Astrocyte (in vitro differentiated cells and primary cell): ENCODE measurements at regions not wholly inside any gene's neighbourhood (a gene's known extent, or its start where the extent isn't known, plus 50 kb on each side); places are given as distances from the start of the nearest gene placed in this dataset.

Experiments used
- DNase-seq: peaks from one replicate; pipeline ENCODE4 v3.0.0-alpha.2; 2010; ENCODE audit warnings: low read depth
- FAIRE-seq: peaks from 2 replicates; lab custom pipeline; 2011; peaks lifted over from hg19 to GRCh38; lab: Jason Lieb, UNC
- H2AFZ ChIP-seq: 2 replicates; pipeline ENCODE4 v1.6.0; 2012; ENCODE audit warnings: low read depth, low read length, inconsistent platforms
- H3K27ac ChIP-seq: 2 replicates; pipeline ENCODE4 v1.5.1; 2011; ENCODE audit warnings: low read depth, low read length, inconsistent platforms
- H3K27me3 ChIP-seq: 2 replicates; pipeline ENCODE4 v1.6.0; 2011; ENCODE audit warnings: low read length, inconsistent platforms; ENCODE audit not compliant: insufficient read depth
- H3K36me3 ChIP-seq: 2 replicates; pipeline ENCODE4 v1.5.1; 2011; ENCODE audit warnings: low read length, inconsistent platforms; ENCODE audit not compliant: insufficient read depth
- H3K4me1 ChIP-seq: 2 replicates; pipeline ENCODE4 v1.5.1; 2011; ENCODE audit warnings: low read length, inconsistent platforms; ENCODE audit not compliant: insufficient read depth
- H3K4me2 ChIP-seq: 2 replicates; pipeline ENCODE4 v1.6.0; 2012; ENCODE audit warnings: low read length, inconsistent platforms
- H3K4me3 ChIP-seq: 2 replicates; pipeline ENCODE4 v1.5.1; 2011; ENCODE audit warnings: low read depth, mild to moderate bottlenecking, low read length, inconsistent platforms; ENCODE audit not compliant: insufficient read depth
- H3K79me2 ChIP-seq: 2 replicates; pipeline ENCODE4 v1.6.0; 2012; ENCODE audit warnings: mild to moderate bottlenecking, low read length, inconsistent platforms; ENCODE audit not compliant: insufficient read depth
- H3K9ac ChIP-seq: 2 replicates; pipeline ENCODE4 v1.6.0; 2012; ENCODE audit warnings: mild to moderate bottlenecking, low read length, inconsistent platforms
- H3K9me3 ChIP-seq: 2 replicates; pipeline ENCODE4 v1.5.1; 2012; ENCODE audit warnings: low read depth, mild to moderate bottlenecking, low read length, inconsistent platforms; ENCODE audit not compliant: insufficient read depth
- H4K20me1 ChIP-seq: 2 replicates; pipeline ENCODE4 v1.6.0; 2012; ENCODE audit warnings: low read length, inconsistent platforms; ENCODE audit not compliant: insufficient read depth
- H3K27ac Mint-ChIP-seq: one replicate; pipeline ENCODE4 v1.8.0; 2021; ENCODE audit warnings: mild to moderate bottlenecking, mixed read lengths; ENCODE audit not compliant: unreplicated experiment
- H3K27me3 Mint-ChIP-seq: one replicate; pipeline ENCODE4 v1.8.0; 2021; ENCODE audit warnings: low read depth, mixed read lengths; ENCODE audit not compliant: unreplicated experiment
- H3K36me3 Mint-ChIP-seq: one replicate; pipeline ENCODE4 v1.8.0; 2021; ENCODE audit warnings: low read depth, mixed read lengths; ENCODE audit not compliant: unreplicated experiment
- H3K4me1 Mint-ChIP-seq: one replicate; pipeline ENCODE4 v1.8.0; 2021; ENCODE audit warnings: low read depth, mixed read lengths; ENCODE audit not compliant: unreplicated experiment
- H3K4me3 Mint-ChIP-seq: one replicate; pipeline ENCODE4 v1.8.0; 2021; ENCODE audit warnings: mild to moderate bottlenecking, moderate library complexity, mixed read lengths; ENCODE audit not compliant: unreplicated experiment
- H3K9me3 Mint-ChIP-seq: one replicate; pipeline ENCODE4 v1.8.0; 2021; ENCODE audit warnings: mild to moderate bottlenecking, mixed read lengths; ENCODE audit not compliant: unreplicated experiment
- EZH2 ChIP-seq: IDR thresholded peaks from 2 replicates; pipeline ENCODE4 v1.6.1; 2012; ENCODE audit warnings: mild to moderate bottlenecking, low read length, inconsistent platforms; ENCODE audit not compliant: insufficient read depth
- TF ChIP-seq, protein P1 (sequence below): IDR thresholded peaks from 2 replicates; pipeline ENCODE4 v1.5.1; 2011; ENCODE audit warnings: low read depth, mild to moderate bottlenecking, inconsistent platforms, low read length, moderate library complexity; ENCODE audit not compliant: insufficient read depth

DNA sequence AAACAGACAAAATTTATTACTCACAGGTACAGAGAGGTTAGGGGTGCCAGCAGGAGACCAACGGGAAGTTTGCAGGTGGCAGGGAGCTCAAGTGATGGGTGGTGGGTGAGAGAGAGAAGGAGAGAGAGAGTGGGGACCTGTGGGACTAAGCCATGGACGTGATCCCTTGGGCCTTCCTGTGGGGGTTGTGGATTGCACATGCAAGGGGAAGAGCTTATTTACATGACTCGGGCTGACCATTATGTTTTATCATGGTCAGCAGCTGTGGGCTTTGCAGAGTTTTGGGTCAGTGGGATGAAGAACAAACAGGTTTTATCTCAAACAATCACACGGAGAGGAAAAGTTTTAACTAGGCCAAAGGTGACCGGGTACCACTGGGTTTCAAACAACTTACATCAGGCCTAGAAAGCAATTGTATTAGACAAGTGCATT lies 156.2 kb upstream of the EXOC2 start:
- no peaks in the 10 kb centered on the region for H3K79me2 ChIP-seq
- FAIRE-seq (no peak), DNase-seq (no peak)
- H3K9ac ChIP-seq, result no peak overlapping the region
- no peak overlapping the region for H3K4me2 ChIP-seq
- H3K9me3 ChIP-seq, result no peaks in the 10 kb centered on the region
- no peaks in the 10 kb centered on the region for H3K4me1 Mint-ChIP-seq
- no peaks in the 10 kb centered on the region for H3K4me1 ChIP-seq
- no peaks in the 10 kb centered on the region for H4K20me1 ChIP-seq
- H2AFZ ChIP-seq, result no peak overlapping the region
- peaks cover 27% of the 10 kb centered on the region for H3K27me3 Mint-ChIP-seq
- H3K27ac ChIP-seq, result no peak overlapping the region
- no peaks in the 10 kb centered on the region for H3K36me3 Mint-ChIP-seq
- no peaks in the 10 kb centered on the region for H3K36me3 ChIP-seq
- TF ChIP-seq, protein P1, sequence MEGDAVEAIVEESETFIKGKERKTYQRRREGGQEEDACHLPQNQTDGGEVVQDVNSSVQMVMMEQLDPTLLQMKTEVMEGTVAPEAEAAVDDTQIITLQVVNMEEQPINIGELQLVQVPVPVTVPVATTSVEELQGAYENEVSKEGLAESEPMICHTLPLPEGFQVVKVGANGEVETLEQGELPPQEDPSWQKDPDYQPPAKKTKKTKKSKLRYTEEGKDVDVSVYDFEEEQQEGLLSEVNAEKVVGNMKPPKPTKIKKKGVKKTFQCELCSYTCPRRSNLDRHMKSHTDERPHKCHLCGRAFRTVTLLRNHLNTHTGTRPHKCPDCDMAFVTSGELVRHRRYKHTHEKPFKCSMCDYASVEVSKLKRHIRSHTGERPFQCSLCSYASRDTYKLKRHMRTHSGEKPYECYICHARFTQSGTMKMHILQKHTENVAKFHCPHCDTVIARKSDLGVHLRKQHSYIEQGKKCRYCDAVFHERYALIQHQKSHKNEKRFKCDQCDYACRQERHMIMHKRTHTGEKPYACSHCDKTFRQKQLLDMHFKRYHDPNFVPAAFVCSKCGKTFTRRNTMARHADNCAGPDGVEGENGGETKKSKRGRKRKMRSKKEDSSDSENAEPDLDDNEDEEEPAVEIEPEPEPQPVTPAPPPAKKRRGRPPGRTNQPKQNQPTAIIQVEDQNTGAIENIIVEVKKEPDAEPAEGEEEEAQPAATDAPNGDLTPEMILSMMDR, result no peak
- no peak for TF ChIP-seq EZH2
- H3K27me3 ChIP-seq, result no peaks in the 10 kb centered on the region
- H3K4me3 ChIP-seq, result no peak overlapping the region
- peaks cover 12% of the 10 kb centered on the region for H3K9me3 Mint-ChIP-seq
- no peak overlapping the region for H3K27ac Mint-ChIP-seq
- no peak overlapping the region for H3K4me3 Mint-ChIP-seq

- no peaks in the 10 kb centered on the region for H3K36me3 Mint-ChIP-seq
Measured at GRCh38 chr6:845566-845965, 152.6 kb upstream of the EXOC2 start.

DNA sequence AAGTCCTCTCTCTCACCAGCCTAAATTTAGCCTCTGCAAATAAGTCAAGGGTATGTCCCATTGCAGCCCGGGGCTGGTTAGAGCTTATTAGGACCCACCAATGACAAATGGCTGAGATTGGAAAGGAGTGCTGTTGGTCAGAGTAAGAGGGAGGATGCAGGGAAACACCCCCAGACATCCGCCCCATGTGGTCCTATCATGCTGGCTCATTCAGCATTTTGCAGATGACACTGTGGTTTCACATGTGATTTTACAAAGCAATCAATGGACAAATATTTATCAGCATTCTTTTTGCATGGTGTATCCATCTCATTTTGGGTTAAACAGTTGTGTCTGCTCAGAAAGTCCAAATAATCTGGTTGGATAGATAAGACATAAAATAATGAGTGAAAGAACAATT lies 152.2 kb upstream of the EXOC2 start:
- Histone ChIP-seq H3K36me3 (no peaks in the 10 kb centered on the region), H3K9me3 (peaks cover 4% of the 10 kb centered on the region), H3K79me2 (no peaks in the 10 kb centered on the region), H3K27me3 (no peaks in the 10 kb centered on the region), H4K20me1 (no peaks in the 10 kb centered on the region), H3K4me1 (no peaks in the 10 kb centered on the region), H3K27ac (no peak overlapping the region), H2AFZ (no peak overlapping the region), H3K9ac (no peak overlapping the region), H3K4me2 (no peak overlapping the region), H3K4me3 (no peak overlapping the region)
- DNase-seq, result no peak
- H3K36me3 Mint-ChIP-seq, result peaks cover 1% of the 10 kb centered on the region
- H3K27me3 Mint-ChIP-seq, result peaks cover 23% of the 10 kb centered on the region
- TF ChIP-seq, protein P1, result no peak
- TF ChIP-seq EZH2, result no peak
- no peak overlapping the region for H3K27ac Mint-ChIP-seq
- peaks cover 7% of the 10 kb centered on the region for H3K4me1 Mint-ChIP-seq
- H3K9me3 Mint-ChIP-seq, result peaks cover 9% of the 10 kb centered on the region
- H3K4me3 Mint-ChIP-seq, result no peak overlapping the region
- no peak for FAIRE-seq

More at GRCh38 chr6:845566-845965, 152.6 kb upstream of the EXOC2 start:
- Histone ChIP-seq H2AFZ (no peak overlapping the region), H3K27me3 (no peaks in the 10 kb centered on the region), H3K4me1 (no peaks in the 10 kb centered on the region), H3K9ac (no peak overlapping the region), H4K20me1 (no peaks in the 10 kb centered on the region), H3K9me3 (peaks cover under 1% of the 10 kb centered on the region), H3K4me2 (no peak overlapping the region), H3K79me2 (no peaks in the 10 kb centered on the region), H3K4me3 (no peak overlapping the region), H3K36me3 (no peaks in the 10 kb centered on the region), H3K27ac (no peak overlapping the region)
- Mint-ChIP-seq H3K27me3 (peaks cover 23% of the 10 kb centered on the region), H3K27ac (no peak overlapping the region), H3K4me3 (no peak overlapping the region), H3K4me1 (peaks cover 7% of the 10 kb centered on the region), H3K9me3 (peaks cover 14% of the 10 kb centered on the region)
- DNase-seq (no peak), FAIRE-seq (no peak)
- TF ChIP-seq, protein P1, result no peak
- TF ChIP-seq EZH2, result no peak
